HG03196 (cell line): ENCODE measurements at regions not wholly inside any gene's neighbourhood (a gene's known extent, or its start where the extent isn't known, plus 50 kb on each side); places are given as distances from the start of the nearest gene placed in this dataset.
"Not testable (repeated sequence)": the region's sequence is repeated elsewhere in the genome, so short reads cannot be mapped to it uniquely, and the experiment has no call there.

Source experiments
- ATAC-seq: cut with Tn5 transposase; IDR thresholded peaks from one replicate; pipeline ENCODE4 v1.9.1; 2021; ENCODE audit not compliant: unreplicated experiment

DNA sequence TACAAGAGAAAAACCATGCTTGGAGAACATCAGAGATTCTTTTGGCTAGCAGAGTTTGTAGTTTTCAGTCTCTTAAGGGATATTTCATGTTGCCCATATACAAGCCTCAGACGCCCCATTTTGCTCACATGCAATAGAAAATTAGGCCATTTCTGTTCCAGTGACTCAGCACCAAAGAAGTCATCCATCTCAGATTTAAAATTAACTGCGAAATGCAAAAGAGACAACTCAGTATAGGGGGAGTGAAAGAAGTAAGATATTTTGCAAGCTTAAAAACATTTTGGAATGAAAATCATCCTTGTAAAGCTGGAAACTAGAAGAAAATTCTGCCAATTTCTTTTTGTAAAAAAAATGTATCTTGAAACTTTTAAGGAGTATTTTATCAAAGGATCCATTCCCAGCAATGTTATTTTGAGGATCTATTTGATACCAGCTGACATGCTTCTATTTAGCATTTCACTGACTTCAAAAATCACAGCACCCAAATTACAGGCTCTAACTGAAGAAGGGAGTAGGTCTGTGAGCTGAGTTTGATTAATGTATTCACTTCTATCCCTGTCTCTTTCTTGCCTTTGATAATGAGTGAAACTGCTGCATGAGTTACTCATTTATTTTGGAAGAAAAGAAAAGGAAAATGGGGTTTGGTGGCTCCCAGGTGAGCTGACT lies 223.7 kb upstream of the SULF2 start:
- ATAC-seq = no peak

DNA sequence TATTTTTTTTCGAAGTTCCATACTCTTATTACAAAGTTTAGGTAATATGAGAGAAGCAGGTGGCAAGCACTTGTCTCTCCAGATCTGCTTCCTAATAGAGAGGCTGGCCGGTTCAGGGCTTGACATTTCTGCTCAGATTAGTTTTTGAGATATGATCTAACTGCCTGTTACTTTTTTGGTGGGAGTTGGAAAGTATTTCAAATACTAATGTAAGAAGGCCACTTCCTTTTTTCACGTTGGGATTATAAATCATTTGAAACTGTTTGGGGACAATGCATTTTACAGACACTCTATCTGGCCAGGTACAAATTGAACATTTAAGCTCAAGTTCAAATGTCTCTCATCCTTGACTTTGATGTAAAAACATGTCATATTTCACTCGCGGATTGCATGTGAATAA lies 222.1 kb upstream of the SULF2 start:
- ATAC-seq = no peak

- ATAC-seq = no peak
These were observed 221.0 kb upstream of the SULF2 start for GRCh38 chr20:48006036-48006833.

DNA sequence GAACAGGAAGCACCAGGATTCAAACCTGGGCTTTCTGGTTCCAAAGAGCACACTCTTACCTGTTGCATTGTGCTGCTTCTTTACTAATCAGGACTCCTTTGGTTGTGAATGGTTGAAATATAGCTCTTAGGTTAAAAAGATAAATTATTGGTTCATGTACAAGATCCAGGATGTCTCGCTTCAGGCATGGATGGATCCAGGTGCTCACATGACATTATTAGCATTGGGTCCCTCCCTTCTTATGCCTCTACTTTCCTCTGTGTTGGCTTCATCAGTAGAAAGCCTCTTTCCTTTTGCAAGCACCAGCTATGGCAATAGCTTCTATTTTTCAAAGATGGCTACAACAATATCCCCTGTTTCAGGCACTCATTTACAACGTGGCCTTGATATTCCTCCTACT lies 217.7 kb upstream of the SULF2 start:
- ATAC-seq = no peak

- peak; percentile 93 for ATAC-seq
These were observed 217.3 kb upstream of the SULF2 start for GRCh38 chr20:48002517-48002970.

GRCh38 chr20:47999166-47999565 lies 213.9 kb upstream of the SULF2 start:
- no peak for ATAC-seq

- ATAC-seq = no peak
These were observed 213.5 kb upstream of the SULF2 start for GRCh38 chr20:47998736-47999135.

DNA sequence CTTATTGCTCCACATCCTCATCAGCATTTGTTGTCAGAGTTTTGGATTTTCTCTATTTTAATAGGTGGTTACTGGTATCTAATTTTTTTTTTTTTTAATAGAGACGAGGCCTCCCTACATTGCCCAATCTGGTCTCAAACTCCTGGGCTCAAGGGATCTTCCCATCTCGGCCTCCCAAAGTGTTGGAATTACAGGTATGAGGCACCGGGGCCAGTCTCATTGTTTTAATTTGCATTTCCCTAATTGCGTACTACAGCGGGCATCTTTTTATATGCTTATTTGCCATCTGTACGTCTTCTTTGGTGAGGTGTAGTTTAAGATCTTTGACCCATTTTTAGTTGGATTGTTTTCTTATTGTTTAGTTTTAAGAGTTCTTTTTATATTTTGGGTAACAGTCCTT lies 210.4 kb upstream of the SULF2 start:
- no peak for ATAC-seq

GRCh38 chr20:47993817-47994216 lies 208.5 kb upstream of the SULF2 start:
- no peak for ATAC-seq

GRCh38 chr20:47993035-47993755 lies 207.9 kb upstream of the SULF2 start:
- ATAC-seq = no peak

DNA sequence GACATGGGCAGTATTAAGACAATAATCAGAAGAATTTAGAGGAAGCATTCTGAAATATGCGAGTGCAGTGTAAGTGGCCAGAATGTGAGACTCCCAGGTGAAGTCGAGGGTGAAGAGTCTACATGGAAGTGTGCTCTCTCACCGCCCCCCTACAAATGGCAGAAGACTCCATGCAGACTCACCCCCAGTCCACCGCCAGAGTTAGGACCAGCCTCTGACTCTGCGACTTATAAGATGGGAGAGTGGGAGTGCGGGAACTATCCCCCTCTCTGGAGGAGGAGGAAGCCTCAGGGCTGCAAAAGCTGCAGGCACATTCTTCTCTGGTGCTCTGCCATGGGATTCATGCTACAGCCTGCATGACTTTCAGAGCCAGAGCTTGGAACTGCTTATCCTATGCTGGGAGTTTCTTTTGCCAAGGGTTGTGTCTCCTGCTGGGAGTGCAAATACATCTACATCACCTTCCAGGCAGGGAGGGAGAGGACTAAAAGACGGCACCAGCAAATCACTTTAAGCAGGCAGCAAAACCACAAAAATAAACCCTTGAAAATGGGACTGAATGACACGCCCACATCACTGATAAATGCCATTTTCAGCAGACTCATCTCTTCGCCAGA lies 206.7 kb upstream of the SULF2 start:
- no peak for ATAC-seq

GRCh38 chr20:47990507-47991150 lies 205.3 kb upstream of the SULF2 start:
- ATAC-seq = no peak

GRCh38 chr20:47989957-47990356 lies 204.7 kb upstream of the SULF2 start:
- ATAC-seq = no peak

- ATAC-seq = no peak
These were observed 203.4 kb upstream of the SULF2 start for GRCh38 chr20:47988676-47989075.

GRCh38 chr20:47985092-47985850 lies 200.0 kb upstream of the SULF2 start:
- no peak for ATAC-seq

- ATAC-seq = no peak
These were observed 199.2 kb upstream of the SULF2 start for GRCh38 chr20:47984437-47984836.

DNA sequence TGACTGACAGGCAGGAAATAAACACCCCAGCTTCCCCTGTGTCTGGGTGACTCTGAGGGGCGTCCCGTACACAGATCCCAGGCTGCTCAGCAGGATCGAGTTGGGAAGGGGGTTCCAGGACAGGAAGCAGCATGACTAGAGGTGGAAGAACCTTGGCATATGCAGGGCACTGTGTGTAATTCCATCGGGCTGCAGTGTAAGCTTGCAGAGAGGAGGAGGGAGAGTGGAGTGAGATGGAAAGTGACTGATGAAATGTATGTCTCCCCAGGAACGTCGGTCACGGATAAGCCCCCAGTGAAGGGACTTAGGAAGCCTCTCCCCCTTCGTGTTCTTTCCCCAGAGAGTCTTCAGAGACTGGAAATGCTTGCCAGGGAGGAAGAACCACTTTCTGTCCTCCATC lies 198.4 kb upstream of the SULF2 start:
- ATAC-seq = not testable (repeated sequence)

DNA sequence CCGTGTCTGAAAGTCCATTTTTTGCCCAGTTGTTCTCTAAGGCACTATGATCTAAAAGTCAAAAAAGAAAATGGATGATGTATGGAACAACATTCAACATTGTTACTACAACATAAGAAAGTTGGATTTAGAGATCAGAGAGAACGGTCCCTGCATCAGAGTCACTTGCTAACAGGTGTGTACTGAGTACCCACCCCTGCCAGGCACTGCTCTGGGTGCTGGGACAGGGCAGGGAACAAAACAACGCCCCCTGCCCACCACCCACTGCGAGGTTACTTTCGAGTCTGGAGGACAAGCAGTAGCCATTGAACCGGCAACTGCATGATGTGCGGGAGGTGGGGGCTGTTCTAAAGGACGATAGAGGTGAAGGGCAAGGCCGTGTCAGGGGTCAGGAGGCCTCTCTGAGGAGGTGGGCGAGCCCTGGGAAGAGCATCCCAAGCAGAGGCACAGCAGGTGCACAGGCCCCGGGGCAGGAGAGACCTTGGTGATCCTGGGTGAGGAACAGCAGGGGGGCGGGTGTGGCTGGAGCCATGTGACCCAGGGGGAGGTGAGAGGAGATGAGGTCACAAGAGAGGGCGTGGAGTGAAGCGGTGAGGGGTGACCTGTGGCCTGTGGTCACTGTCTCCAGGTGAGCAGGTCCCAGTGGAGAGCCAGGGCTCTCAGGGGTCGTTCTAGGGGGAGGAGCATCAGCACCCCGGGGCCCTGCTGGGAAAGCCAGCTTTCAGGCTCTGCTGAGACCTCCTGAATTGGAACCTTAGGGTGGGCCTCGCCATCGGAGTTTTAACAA lies 197.5 kb upstream of the SULF2 start:
- ATAC-seq = no peak

DNA sequence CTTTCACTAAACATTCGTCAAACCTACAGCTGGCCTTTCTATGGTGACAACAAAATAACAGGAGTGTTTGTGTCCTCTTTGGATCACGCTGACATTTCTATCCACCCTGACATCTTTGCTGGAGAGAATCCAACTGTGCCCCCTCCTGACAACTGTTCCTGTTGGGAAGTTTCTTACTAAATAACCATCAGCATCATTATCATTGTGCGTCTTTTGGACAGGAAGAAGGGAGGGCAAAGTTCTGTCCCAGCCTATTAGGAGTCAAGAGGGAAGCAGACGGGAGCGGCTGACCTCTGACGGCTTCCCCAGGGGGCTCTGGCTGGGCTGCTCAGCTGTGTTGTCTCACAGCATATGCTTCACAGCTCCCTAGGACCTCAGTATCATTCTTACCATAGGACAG lies 195.9 kb upstream of the SULF2 start:
- ATAC-seq = no peak
